AG04450 (cell line): ENCODE measurements at regions not wholly inside any gene's neighbourhood (a gene's known extent, or its start where the extent isn't known, plus 50 kb on each side); places are given as distances from the start of the nearest gene placed in this dataset.

Source experiments
- CTCF ChIA-PET: fragments of 300-600, 350-600 bp; formaldehyde crosslinking; extraction: SDS; loops from one replicate; lab custom pipeline; 2022; ENCODE audit warnings: antibody characterized with exemption, inconsistent platforms; lab: Charles Lee
- POLR2A ChIA-PET: fragments of 350-600 bp; formaldehyde crosslinking; extraction: SDS; loops from one replicate; lab custom pipeline; 2021; ENCODE audit warnings: antibody characterized with exemption, inconsistent platforms; lab: Yijun Ruan, JAX
- DNase-seq: peaks from one replicate; pipeline ENCODE4 v3.0.0-alpha.2; 2011; ENCODE audit warnings: low read depth, low spot score
- H3K27ac ChIP-seq: one replicate; pipeline ENCODE4 v1.5.1; 2012; ENCODE audit warnings: low read depth, low read length, control low read depth
- H3K27me3 ChIP-seq: one replicate; pipeline ENCODE4 v1.6.0; 2012; ENCODE audit warnings: low read length; ENCODE audit not compliant: control insufficient read depth, insufficient read depth
- H3K4me3 ChIP-seq: 2 replicates; pipeline ENCODE4 v1.5.1; 2011; ENCODE audit warnings: mild to moderate bottlenecking, low read depth, low read length, control low read depth
- H3K9me3 ChIP-seq: 2 replicates; pipeline ENCODE4 v1.5.1; 2012; ENCODE audit warnings: low read length; ENCODE audit not compliant: control insufficient read depth, insufficient read depth
- TF ChIP-seq, protein P1 (sequence below): IDR thresholded peaks from 2 replicates; pipeline ENCODE4 v1.5.1; 2011; ENCODE audit warnings: low read depth, low read length, control low read depth, inconsistent platforms

GRCh38 chr11:15672825-15673224 is 558.1 kb downstream of the INSC start:
- TF ChIP-seq, protein P1, sequence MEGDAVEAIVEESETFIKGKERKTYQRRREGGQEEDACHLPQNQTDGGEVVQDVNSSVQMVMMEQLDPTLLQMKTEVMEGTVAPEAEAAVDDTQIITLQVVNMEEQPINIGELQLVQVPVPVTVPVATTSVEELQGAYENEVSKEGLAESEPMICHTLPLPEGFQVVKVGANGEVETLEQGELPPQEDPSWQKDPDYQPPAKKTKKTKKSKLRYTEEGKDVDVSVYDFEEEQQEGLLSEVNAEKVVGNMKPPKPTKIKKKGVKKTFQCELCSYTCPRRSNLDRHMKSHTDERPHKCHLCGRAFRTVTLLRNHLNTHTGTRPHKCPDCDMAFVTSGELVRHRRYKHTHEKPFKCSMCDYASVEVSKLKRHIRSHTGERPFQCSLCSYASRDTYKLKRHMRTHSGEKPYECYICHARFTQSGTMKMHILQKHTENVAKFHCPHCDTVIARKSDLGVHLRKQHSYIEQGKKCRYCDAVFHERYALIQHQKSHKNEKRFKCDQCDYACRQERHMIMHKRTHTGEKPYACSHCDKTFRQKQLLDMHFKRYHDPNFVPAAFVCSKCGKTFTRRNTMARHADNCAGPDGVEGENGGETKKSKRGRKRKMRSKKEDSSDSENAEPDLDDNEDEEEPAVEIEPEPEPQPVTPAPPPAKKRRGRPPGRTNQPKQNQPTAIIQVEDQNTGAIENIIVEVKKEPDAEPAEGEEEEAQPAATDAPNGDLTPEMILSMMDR, result no peak
- Histone ChIP-seq H3K4me3 (no peak overlapping the region), H3K27me3 (no peaks in the 10 kb centered on the region), H3K9me3 (no peaks in the 10 kb centered on the region), H3K27ac (no peak overlapping the region)
- ChIA-PET POLR2A (no interaction called here), CTCF (interaction anchor here (0.5 kb wide), 1 partner anchor 1264 kb away, joined by 3 read pairs; no protein-coding TSS in a partner anchor)
- DNase-seq, result no peak

DNA sequence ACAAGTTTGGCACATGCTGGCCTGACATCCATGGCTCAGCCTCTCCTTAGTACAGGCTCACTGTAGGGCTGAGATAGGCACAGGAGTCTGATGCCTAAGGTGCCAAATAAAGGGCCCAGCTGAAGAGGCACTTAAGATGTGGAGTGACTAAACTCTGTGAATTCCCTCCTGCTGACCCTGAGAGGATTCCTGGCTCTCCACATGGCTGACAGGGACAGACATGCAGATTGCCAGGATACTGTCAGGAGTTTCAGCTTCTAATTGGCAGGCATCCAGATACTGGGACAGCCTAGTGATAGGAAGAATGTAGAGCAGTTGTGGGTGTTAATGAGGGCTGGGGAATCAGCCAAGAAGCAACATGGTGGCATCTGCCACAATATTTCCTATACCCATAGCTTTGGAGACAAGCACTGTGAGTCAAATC is 558.7 kb downstream of the INSC start:
- POLR2A ChIA-PET, result no interaction called here
- no peak overlapping the region for H3K27ac ChIP-seq
- DNase-seq, result no peak
- TF ChIP-seq, protein P1, result no peak
- H3K27me3 ChIP-seq, result no peaks in the 10 kb centered on the region
- CTCF ChIA-PET, result no interaction called here
- H3K4me3 ChIP-seq, result no peak overlapping the region
- H3K9me3 ChIP-seq, result no peaks in the 10 kb centered on the region

DNA sequence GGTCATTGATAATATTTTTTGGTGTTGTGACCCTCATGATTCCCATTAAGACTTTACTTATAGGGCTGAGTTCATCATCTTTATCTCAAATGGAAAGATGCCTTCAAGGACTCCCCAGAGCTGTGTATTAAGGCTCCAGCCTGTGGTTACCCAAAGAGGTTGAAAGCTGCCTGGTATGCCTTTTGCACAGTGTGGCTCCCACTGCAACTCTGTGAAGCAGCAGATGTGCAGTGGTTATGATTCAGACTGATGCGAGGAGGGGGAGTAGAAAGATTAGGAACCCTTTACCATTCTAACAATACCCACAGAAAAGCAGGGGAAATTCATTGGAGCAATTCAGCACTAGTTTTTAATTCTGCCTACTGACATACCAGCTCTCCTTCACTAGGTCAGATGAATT is 560.0 kb downstream of the INSC start:
- H3K27me3 ChIP-seq, result no peaks in the 10 kb centered on the region
- TF ChIP-seq, protein P1, result no peak
- H3K4me3 ChIP-seq, result no peak overlapping the region
- no peak for DNase-seq
- POLR2A ChIA-PET, result no interaction called here
- CTCF ChIA-PET, result no interaction called here
- H3K27ac ChIP-seq, result no peak overlapping the region
- no peaks in the 10 kb centered on the region for H3K9me3 ChIP-seq

GRCh38 chr11:15675683-15676082 is 561.0 kb downstream of the INSC start:
- DNase-seq, result no peak
- ChIA-PET POLR2A (no interaction called here), CTCF (interaction anchor here (0.6 kb wide), 1 partner anchor 920 kb away, joined by 3 read pairs; no protein-coding TSS in a partner anchor)
- no peak overlapping the region for H3K4me3 ChIP-seq
- TF ChIP-seq, protein P1, result no peak
- no peaks in the 10 kb centered on the region for H3K9me3 ChIP-seq
- H3K27ac ChIP-seq, result no peak overlapping the region
- no peaks in the 10 kb centered on the region for H3K27me3 ChIP-seq

DNA sequence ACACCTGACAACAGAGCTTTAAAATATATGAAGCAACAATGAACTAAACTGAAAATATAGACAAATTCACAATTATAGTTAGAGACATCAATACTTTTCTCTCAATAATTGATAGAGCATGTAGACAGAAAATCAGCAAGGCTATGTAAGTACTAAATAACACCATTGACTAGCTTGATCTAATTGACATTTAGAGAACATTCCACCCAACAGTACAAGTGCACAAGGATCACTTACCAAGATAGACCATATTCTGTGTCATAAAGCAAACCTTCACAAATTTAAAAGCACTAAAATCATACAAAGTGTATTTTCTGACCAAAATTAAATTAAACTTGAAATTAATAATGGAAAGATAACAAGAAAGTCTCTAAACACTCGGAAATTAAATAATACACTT is 562.5 kb downstream of the INSC start:
- H3K27me3 ChIP-seq, result no peaks in the 10 kb centered on the region
- ChIA-PET CTCF (no interaction called here), POLR2A (no interaction called here)
- TF ChIP-seq, protein P1, result no peak
- no peak overlapping the region for H3K4me3 ChIP-seq
- H3K9me3 ChIP-seq, result no peaks in the 10 kb centered on the region
- DNase-seq, result no peak
- H3K27ac ChIP-seq, result no peak overlapping the region
